Gastrocnemius medialis (tissue), 4 donors: ENCODE measurements at regions not wholly inside any gene's neighbourhood (a gene's known extent, or its start where the extent isn't known, plus 50 kb on each side); places are given as distances from the start of the nearest gene placed in this dataset.
A peak's percentile ranks its signal among the peaks of the same experiment; 100 is the strongest.

ENCODE experiments used
- ATAC-seq, 2 donors: fragments of 150-250 bp; one replicate each; pipeline ENCODE4 v1.9.1; 2016
- DNase-seq, 2 donors: peaks; one replicate each; pipeline ENCODE4 v3.0.0-alpha.2; 2019
- H3K27ac ChIP-seq, 4 donors: fragments of 200-600 bp; sonication (generic); 1 replicate in 1 of 4; 2 replicates in 3 of 4; pipeline ENCODE4 v1.5.1; 2016 to 2018; ENCODE audit warnings: mild to moderate bottlenecking in 2 of 4, moderate library complexity in 1 of 4
- H3K27me3 ChIP-seq, 3 donors: fragments of 200-600 bp; sonication (generic) in 2 of 3; 1 replicate in 1 of 3; 2 replicates in 2 of 3; pipeline versions ENCODE4 v1.5.1 to v1.6.0; 2016 to 2019; ENCODE audit warnings: mild to moderate bottlenecking in 1 of 3, moderate library complexity in 1 of 3
- H3K36me3 ChIP-seq, 2 donors: fragments of 200-600 bp; sonication (generic) in 1 of 2; one replicate each; pipeline ENCODE4 v1.5.1; 2017 to 2018
- H3K4me1 ChIP-seq, 2 donors: fragments of 200-600 bp; sonication (generic) in 1 of 2; one replicate each; pipeline ENCODE4 v1.5.1; 2016 to 2017; ENCODE audit warnings: mild to moderate bottlenecking in 2 of 2
- H3K4me3 ChIP-seq, 4 donors: fragments of 200-600 bp; sonication (generic) in 3 of 4; 1 replicate in 1 of 4; 2 replicates in 3 of 4; pipeline ENCODE4 v1.5.1; 2016 to 2019; ENCODE audit warnings: mild to moderate bottlenecking in 2 of 4
- H3K9me3 ChIP-seq, 3 donors: fragments of 200-600 bp; sonication (generic) in 2 of 3; 1 replicate in 1 of 3; 2 replicates in 2 of 3; pipeline ENCODE4 v1.5.1; 2016 to 2019
- POLR2A ChIP-seq, 2 donors: fragments of 450-650 bp; IDR thresholded peaks; one replicate each; pipeline ENCODE4 v1.6.1; 2017; ENCODE audit warnings: antibody characterized with exemption in 2 of 2, mild to moderate bottlenecking in 2 of 2, moderate library complexity in 2 of 2
- in situ Hi-C, 4 donors: fragments of 200-750 bp; cut with MboI; loops; one replicate each; pipeline versions ENCODE4 v1.15.0 to v1.8.0; 2017; ENCODE audit warnings: low sequenced_read_pairs in 4 of 4
- intact Hi-C: fragments of 100-400 bp; cut with DNase I; formaldehyde crosslinking; loops from one replicate; pipeline ENCODE4 v1.15.1; 2023; ENCODE audit warnings: low total_unique reads
- TF ChIP-seq, protein P1 (sequence below), 5 experiments: fragments of 450-650 bp in 3 of 5; fragments of 200-600 bp in 2 of 5; sonication (generic) in 2 of 5; IDR thresholded peaks in 4 of 5; conservative IDR thresholded peaks in 1 of 5; 1 replicate in 4 of 5; 2 replicates in 1 of 5; pipeline ENCODE4 v1.5.1; 2016 to 2019; ENCODE audit warnings: antibody characterized with exemption in 5 of 5, mild to moderate bottlenecking in 3 of 5, moderate library complexity in 3 of 5

DNA sequence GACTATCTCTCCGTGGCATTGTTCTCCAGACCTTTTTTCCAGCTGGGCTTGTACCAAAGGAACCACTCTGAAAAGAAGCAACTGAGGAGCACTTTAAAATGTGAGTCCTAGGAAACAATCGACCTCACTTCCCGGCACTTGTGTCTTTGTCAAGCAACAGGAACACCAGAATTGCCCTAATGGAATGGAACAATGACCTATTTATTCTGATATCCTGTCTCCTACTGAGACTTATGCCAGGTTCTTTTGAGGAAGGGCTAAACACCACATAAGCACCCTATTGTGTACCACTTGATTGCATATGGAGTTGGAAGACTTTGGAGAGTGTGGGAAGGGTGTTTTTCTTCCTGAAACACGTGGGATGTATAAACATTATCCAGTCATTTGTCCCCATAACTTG, 56.8 kb upstream of the TGFBR2 start:
- Histone ChIP-seq H3K9me3 (no peaks in the 10 kb centered on the region), H3K27me3 (no peaks in the 10 kb centered on the region), H3K36me3 (no peaks in the 10 kb centered on the region), H3K4me3 (no peak overlapping the region), H3K4me1 (peaks cover 0 to 6% of the 10 kb centered on the region in 2 donors), H3K27ac (peak overlapping the region in 3 of 4 donors; percentile 29 to 51 (median 38))
- ATAC-seq (no peak), DNase-seq (no peak)
- TF ChIP-seq, protein P1, sequence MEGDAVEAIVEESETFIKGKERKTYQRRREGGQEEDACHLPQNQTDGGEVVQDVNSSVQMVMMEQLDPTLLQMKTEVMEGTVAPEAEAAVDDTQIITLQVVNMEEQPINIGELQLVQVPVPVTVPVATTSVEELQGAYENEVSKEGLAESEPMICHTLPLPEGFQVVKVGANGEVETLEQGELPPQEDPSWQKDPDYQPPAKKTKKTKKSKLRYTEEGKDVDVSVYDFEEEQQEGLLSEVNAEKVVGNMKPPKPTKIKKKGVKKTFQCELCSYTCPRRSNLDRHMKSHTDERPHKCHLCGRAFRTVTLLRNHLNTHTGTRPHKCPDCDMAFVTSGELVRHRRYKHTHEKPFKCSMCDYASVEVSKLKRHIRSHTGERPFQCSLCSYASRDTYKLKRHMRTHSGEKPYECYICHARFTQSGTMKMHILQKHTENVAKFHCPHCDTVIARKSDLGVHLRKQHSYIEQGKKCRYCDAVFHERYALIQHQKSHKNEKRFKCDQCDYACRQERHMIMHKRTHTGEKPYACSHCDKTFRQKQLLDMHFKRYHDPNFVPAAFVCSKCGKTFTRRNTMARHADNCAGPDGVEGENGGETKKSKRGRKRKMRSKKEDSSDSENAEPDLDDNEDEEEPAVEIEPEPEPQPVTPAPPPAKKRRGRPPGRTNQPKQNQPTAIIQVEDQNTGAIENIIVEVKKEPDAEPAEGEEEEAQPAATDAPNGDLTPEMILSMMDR (IDR thresholded peaks at IDR 0.05 in 4 of 5, conservative IDR thresholded peaks at IDR 0.05 in 1 of 5): no peak
- no peak for TF ChIP-seq POLR2A (IDR thresholded peaks at IDR 0.05)
- intact Hi-C loops (no loop called here), in situ Hi-C loops (no loop called here)

DNA sequence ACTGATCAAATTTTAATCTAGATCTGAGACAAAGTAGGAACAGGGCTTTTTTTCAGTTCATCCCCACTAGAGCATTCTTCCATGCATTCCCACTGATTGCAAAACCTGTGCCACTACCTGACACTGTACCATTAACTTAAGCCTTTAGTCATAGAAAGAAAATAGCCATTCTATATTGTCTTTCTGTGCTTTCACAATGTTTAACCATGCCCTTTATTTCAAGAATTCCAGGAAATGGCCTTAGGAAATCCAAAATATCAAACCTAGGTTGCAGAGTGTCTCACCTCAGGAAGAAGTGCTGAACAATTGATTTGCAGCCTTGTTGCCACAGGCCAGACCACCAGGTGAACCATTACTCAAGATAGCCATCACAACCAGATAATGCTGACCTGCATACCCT, 56.2 kb upstream of the TGFBR2 start:
- intact Hi-C loops: no loop called here
- no peak for ATAC-seq
- Histone ChIP-seq H3K4me1 (peaks cover 0 to 2% of the 10 kb centered on the region in 2 donors), H3K36me3 (no peaks in the 10 kb centered on the region), H3K4me3 (no peak overlapping the region), H3K27ac (peak overlapping the region in 2 of 4 donors; percentile 29 to 51), H3K9me3 (no peaks in the 10 kb centered on the region), H3K27me3 (no peaks in the 10 kb centered on the region)
- no peak for TF ChIP-seq POLR2A (IDR thresholded peaks at IDR 0.05)
- TF ChIP-seq, protein P1 (IDR thresholded peaks at IDR 0.05 in 4 of 5, conservative IDR thresholded peaks at IDR 0.05 in 1 of 5): no peak
- DNase-seq: no peak
- in situ Hi-C loops: no loop called here

DNA sequence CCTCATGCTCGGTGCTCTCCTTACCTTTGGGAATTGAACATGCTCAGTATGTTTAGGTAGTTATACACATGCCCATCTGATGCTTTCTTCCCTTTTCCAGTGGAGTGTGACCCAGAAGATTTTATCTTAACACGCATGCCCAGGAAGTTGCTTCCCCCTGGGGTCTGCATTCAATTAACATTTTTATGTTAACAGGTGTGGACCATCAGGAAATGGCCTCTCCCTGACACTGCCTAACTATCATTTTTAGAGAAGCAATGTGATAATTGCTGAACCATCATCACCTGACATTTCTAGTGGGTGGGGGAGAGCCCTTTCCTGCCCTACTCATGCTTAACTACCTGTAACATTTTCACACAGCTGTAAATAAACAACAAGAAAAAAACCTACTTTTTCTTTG, 55.1 kb upstream of the TGFBR2 start:
- no peak for DNase-seq
- no peak for ATAC-seq
- intact Hi-C loops: no loop called here
- no peak overlapping the region for H3K4me3 ChIP-seq
- H3K36me3 ChIP-seq: no peaks in the 10 kb centered on the region
- H3K9me3 ChIP-seq: no peaks in the 10 kb centered on the region
- H3K27ac ChIP-seq: no peak overlapping the region
- TF ChIP-seq, protein P1 (IDR thresholded peaks at IDR 0.05 in 4 of 5, conservative IDR thresholded peaks at IDR 0.05 in 1 of 5): no peak
- no peak for TF ChIP-seq POLR2A (IDR thresholded peaks at IDR 0.05)
- H3K27me3 ChIP-seq: no peaks in the 10 kb centered on the region
- in situ Hi-C loops: no loop called here
- H3K4me1 ChIP-seq: no peaks in the 10 kb centered on the region

DNA sequence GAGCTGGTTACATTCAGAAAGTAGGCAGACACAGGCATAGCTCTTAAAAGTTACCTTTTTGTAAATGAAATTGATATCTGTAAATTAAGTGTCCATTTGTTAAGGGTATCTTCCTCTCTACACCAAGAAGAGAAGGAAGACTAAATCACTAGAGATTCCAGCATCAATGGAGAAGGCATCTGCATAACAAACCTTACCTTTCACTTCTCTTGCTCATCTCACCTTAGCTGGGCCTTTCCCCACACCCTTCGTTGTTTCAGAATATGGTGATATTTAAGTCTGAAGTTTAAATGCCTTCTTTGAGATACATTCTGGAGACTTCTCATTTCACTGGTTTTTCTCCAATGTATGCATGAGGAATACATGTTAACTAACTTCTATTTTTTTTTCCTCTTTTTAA, 54.5 kb upstream of the TGFBR2 start:
- intact Hi-C loops: no loop called here
- DNase-seq (no peak), ATAC-seq (no peak)
- no peak overlapping the region for H3K27ac ChIP-seq
- TF ChIP-seq POLR2A (IDR thresholded peaks at IDR 0.05): no peak
- TF ChIP-seq, protein P1 (IDR thresholded peaks at IDR 0.05 in 4 of 5, conservative IDR thresholded peaks at IDR 0.05 in 1 of 5): no peak
- H3K27me3 ChIP-seq: no peaks in the 10 kb centered on the region
- H3K4me1 ChIP-seq: no peaks in the 10 kb centered on the region
- no peak overlapping the region for H3K4me3 ChIP-seq
- H3K9me3 ChIP-seq: no peaks in the 10 kb centered on the region
- in situ Hi-C loops: no loop called here
- H3K36me3 ChIP-seq: no peaks in the 10 kb centered on the region

DNA sequence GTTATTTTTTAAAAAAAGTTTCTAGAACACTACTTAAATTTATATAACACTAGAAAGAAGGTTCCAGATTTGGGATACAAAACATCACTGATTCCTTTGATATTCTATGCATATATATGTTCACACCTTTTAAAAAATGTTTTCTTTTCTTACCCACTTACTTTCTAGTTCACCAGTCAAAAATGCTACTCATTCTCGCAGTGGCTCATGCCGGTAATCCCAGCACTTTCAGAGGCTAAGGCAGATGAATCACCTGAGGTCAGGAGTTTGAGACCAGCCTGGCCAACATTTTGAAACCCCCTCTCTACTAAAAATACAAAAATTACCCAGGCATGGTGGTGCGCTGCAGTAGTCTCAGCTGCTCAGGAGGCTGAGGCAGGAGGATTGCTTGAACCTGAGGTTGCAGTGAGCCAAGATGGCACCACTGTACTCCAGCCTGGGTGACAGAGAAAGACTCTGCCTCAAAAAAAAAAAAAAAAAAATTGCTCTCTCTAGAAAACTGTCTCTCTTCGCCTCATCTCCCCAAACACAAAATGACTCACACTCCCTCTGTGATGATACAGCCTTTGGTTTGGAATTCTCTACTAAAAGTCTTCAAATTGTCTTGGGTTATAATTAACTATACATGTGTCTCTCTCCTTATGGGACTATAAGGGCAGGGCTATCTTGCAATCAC, 52.6 kb upstream of the TGFBR2 start:
- no peak overlapping the region for H3K27ac ChIP-seq
- TF ChIP-seq, protein P1 (IDR thresholded peaks at IDR 0.05 in 4 of 5, conservative IDR thresholded peaks at IDR 0.05 in 1 of 5): no peak
- no peak for TF ChIP-seq POLR2A (IDR thresholded peaks at IDR 0.05)
- H3K9me3 ChIP-seq: no peaks in the 10 kb centered on the region
- no peaks in the 10 kb centered on the region for H3K4me1 ChIP-seq
- no peak for ATAC-seq
- no peaks in the 10 kb centered on the region for H3K27me3 ChIP-seq
- intact Hi-C loops: no loop called here
- in situ Hi-C loops: no loop called here
- no peak overlapping the region for H3K4me3 ChIP-seq
- DNase-seq: no peak
- no peaks in the 10 kb centered on the region for H3K36me3 ChIP-seq
